HepG2 (cell line): ENCODE measurements at regions not wholly inside any gene's neighbourhood (a gene's known extent, or its start where the extent isn't known, plus 50 kb on each side); places are given as distances from the start of the nearest gene placed in this dataset.

ENCODE experiments used
- ATAC-seq: fragments of 200-7000 bp; cut with Tn5 transposase; 3 replicates; pipeline ENCODE4 v1.9.1; 2020; ENCODE audit warnings: mild to moderate bottlenecking, moderate library complexity
- BruUV-seq: library from RNA; stranded (reverse); fragments of 400-500 nt; replicated peaks from 2 replicates; lab custom pipeline; 2021; lab: Mats Ljungman, UMichigan
- CTCF ChIA-PET: fragments of 300-600 bp; formaldehyde crosslinking; extraction: SDS; loops from one replicate; lab custom pipeline; 2021; ENCODE audit warnings: low total read pairs, inconsistent platforms, low intra/inter-chr PET ratio; lab: Yijun Ruan, JAX
- POLR2A ChIA-PET: fragments of 350-600 bp; sonication (Branson Sonifier 250); formaldehyde crosslinking; loops from one replicate; lab custom pipeline; 2020; ENCODE audit warnings: antibody characterized with exemption, inconsistent platforms; lab: Yijun Ruan, JAX
- DNase-seq: peaks from one replicate; pipeline ENCODE4 v3.0.0-alpha.2; 2015; ENCODE audit warnings: low spot score
- FAIRE-seq: peaks from 3 replicates; lab custom pipeline; 2011; peaks lifted over from hg19 to GRCh38; lab: Jason Lieb, UNC
- H2AFZ ChIP-seq: one replicate; pipeline ENCODE4 v1.6.1; 2011; ENCODE audit warnings: low read length, inconsistent platforms
- H3K27ac ChIP-seq: fragments of 300-600 bp; 3 replicates; pipeline ENCODE4 v1.8.0; 2011; ENCODE audit warnings: mixed run types, mild to moderate bottlenecking, mixed read lengths, low read length, inconsistent platforms; ENCODE audit not compliant: insufficient read depth; ENCODE audit errors: extremely low read length
- H3K27me3 ChIP-seq, 2 experiments: fragments of 200-600 bp in 1 of 2; 2 replicates in 1 of 2; 3 replicates in 1 of 2; pipeline versions ENCODE4 v1.6.0 to v1.8.0; 2011; ENCODE audit warnings: low read length in 2 of 2, mild to moderate bottlenecking in 2 of 2, moderate library complexity in 2 of 2, inconsistent platforms in 1 of 2; ENCODE audit not compliant: insufficient read depth in 2 of 2, control insufficient read depth in 1 of 2
- H3K36me3 ChIP-seq, 2 experiments: fragments of 200-600 bp in 1 of 2; replicated peaks in 1 of 2; 2 replicates in 1 of 2; 3 replicates in 1 of 2; pipeline versions ENCODE4 v1.5.1 to v1.8.0; 2011; ENCODE audit warnings: low read length in 2 of 2, inconsistent platforms in 1 of 2; ENCODE audit not compliant: insufficient read depth in 2 of 2, control insufficient read depth in 1 of 2
- H3K4me1 ChIP-seq: 2 replicates; pipeline ENCODE4 v1.5.1; 2012; ENCODE audit warnings: low read length, inconsistent platforms; ENCODE audit not compliant: insufficient read depth
- H3K4me2 ChIP-seq: 2 replicates; pipeline ENCODE4 v1.6.0; 2011; ENCODE audit warnings: low read depth, low read length, inconsistent platforms
- H3K4me3 ChIP-seq, 3 experiments: fragments of 200-600 bp in 1 of 3; sonication (generic), shearing (Covaris generic) in 1 of 3; replicated peaks in 1 of 3; 2 replicates each; pipeline ENCODE4 v1.5.1; 2011 to 2016; ENCODE audit warnings: low read length in 3 of 3, inconsistent platforms in 2 of 3, low read depth in 2 of 3, mild to moderate bottlenecking in 2 of 3, control low read depth in 1 of 3, mixed read lengths in 1 of 3; ENCODE audit not compliant: insufficient read depth in 1 of 3
- H3K79me2 ChIP-seq: one replicate; pipeline ENCODE4 v1.6.1; 2011; ENCODE audit warnings: low read length, inconsistent platforms; ENCODE audit not compliant: insufficient read depth
- H3K9ac ChIP-seq: 2 replicates; pipeline ENCODE4 v1.6.0; 2011; ENCODE audit warnings: mild to moderate bottlenecking, low read depth, low read length, inconsistent platforms; ENCODE audit not compliant: insufficient read depth
- H3K9me3 ChIP-seq: 2 replicates; pipeline ENCODE4 v1.5.1; 2012; ENCODE audit warnings: mild to moderate bottlenecking, low read length
- H4K20me1 ChIP-seq: 2 replicates; pipeline ENCODE4 v1.6.0; 2011; ENCODE audit warnings: inconsistent platforms, mild to moderate bottlenecking, low read length, moderate library complexity; ENCODE audit not compliant: insufficient read depth
- ATF7 ChIP-seq, 2 experiments: fragments of 450-650 bp in 1 of 2; sonication (generic) in 1 of 2; formaldehyde crosslinking in 1 of 2; IDR thresholded peaks; 2 replicates each; pipeline versions ENCODE4 v1.4.0 to v1.6.1; 2016 to 2020; ENCODE audit warnings: antibody characterized with exemption in 1 of 2, mild to moderate bottlenecking in 1 of 2, missing genetic modification reagents in 1 of 2
- CCDC6 ChIP-seq: sonication (generic); formaldehyde crosslinking; IDR thresholded peaks from 2 replicates; pipeline ENCODE4 v1.8.1; 2022; ENCODE audit warnings: mild to moderate bottlenecking, missing genetic modification reagents, moderate library complexity
- DNMT3B ChIP-seq: conservative IDR thresholded peaks from 2 replicates; pipeline ENCODE4 v1.6.1; 2016; ENCODE audit warnings: missing biosample characterization, control low read depth
- FOXK1 ChIP-seq: sonication (generic); formaldehyde crosslinking; IDR thresholded peaks from 2 replicates; pipeline ENCODE4 v1.4.0; 2020; ENCODE audit warnings: low read depth, missing genetic modification reagents, borderline replicate concordance
- HIVEP1 ChIP-seq: sonication (generic); formaldehyde crosslinking; IDR thresholded peaks from 2 replicates; pipeline ENCODE4 v1.4.0; 2020; ENCODE audit warnings: mild to moderate bottlenecking, missing genetic modification reagents
- HOXA7 ChIP-seq: sonication (generic); formaldehyde crosslinking; IDR thresholded peaks from 2 replicates; pipeline ENCODE4 v1.8.1; 2022; ENCODE audit warnings: mild to moderate bottlenecking, missing genetic modification reagents, moderate library complexity
- ISX ChIP-seq: sonication (generic); formaldehyde crosslinking; conservative IDR thresholded peaks from 2 replicates; pipeline ENCODE4 v1.5.0; 2020; ENCODE audit warnings: missing genetic modification reagents
- KDM2A ChIP-seq: sonication (generic); formaldehyde crosslinking; IDR thresholded peaks from 2 replicates; pipeline ENCODE4 v1.4.0; 2020; ENCODE audit warnings: low read depth, missing genetic modification reagents, borderline replicate concordance
- LCORL ChIP-seq, 2 experiments: fragments of 450-650 bp in 1 of 2; sonication (generic) in 1 of 2; formaldehyde crosslinking in 1 of 2; IDR thresholded peaks; 2 replicates each; pipeline versions ENCODE4 v1.5.0 to v1.6.1; 2017 to 2020; ENCODE audit warnings: antibody characterized with exemption in 1 of 2, missing genetic modification reagents in 1 of 2
- NPAS2 ChIP-seq: sonication (generic); formaldehyde crosslinking; IDR thresholded peaks from 2 replicates; pipeline ENCODE4 v1.8.0; 2022; ENCODE audit warnings: mild to moderate bottlenecking, missing genetic modification reagents, borderline replicate concordance
- TCF7 ChIP-seq: sonication (generic); IDR thresholded peaks from 2 replicates; pipeline ENCODE4 v1.6.1; 2016; ENCODE audit warnings: antibody characterized with exemption, low read depth
- WIZ ChIP-seq: sonication (generic); formaldehyde crosslinking; IDR thresholded peaks from 2 replicates; pipeline ENCODE4 v1.5.1; 2020; ENCODE audit warnings: mild to moderate bottlenecking, missing genetic modification reagents
- ZNF20 ChIP-seq: sonication (generic); formaldehyde crosslinking; IDR thresholded peaks from 2 replicates; pipeline ENCODE4 v1.4.0; 2020; ENCODE audit warnings: mild to moderate bottlenecking, moderate library complexity, missing genetic modification reagents
- ZNF24 ChIP-seq: fragments of 450-650 bp; IDR thresholded peaks from 2 replicates; pipeline ENCODE4 v1.6.1; 2017; ENCODE audit warnings: antibody characterized with exemption, mild to moderate bottlenecking
- ZNF354B ChIP-seq: sonication (generic); formaldehyde crosslinking; IDR thresholded peaks from 2 replicates; pipeline ENCODE4 v1.8.0; 2022; ENCODE audit warnings: mild to moderate bottlenecking, missing genetic modification reagents
- ZNF558 ChIP-seq: sonication (generic); formaldehyde crosslinking; IDR thresholded peaks from 2 replicates; pipeline ENCODE4 v1.9.0; 2022; ENCODE audit warnings: mild to moderate bottlenecking, missing genetic modification reagents, borderline replicate concordance
- ZNF839 ChIP-seq: sonication (generic); formaldehyde crosslinking; IDR thresholded peaks from 2 replicates; pipeline ENCODE4 v1.4.0; 2020; ENCODE audit warnings: missing genetic modification reagents, mild to moderate bottlenecking, borderline replicate concordance
- WGBS: methylation state at CpG from one replicate; pipeline ENCODE4 v1.1.6; 2017; ENCODE audit warnings: low lambda C conversion rate; 5-methylcytosine and 5-hydroxymethylcytosine counted together
- in situ Hi-C: cut with HindIII; loops from 2 replicates; pipeline ENCODE4 v1.10.0; 2017; ENCODE audit warnings: low pct_unique_long_range_greater_than_20kb; ENCODE audit not compliant: extremely low pct_ligation_motif_present
- intact Hi-C: fragments of 100-400 bp; cut with micrococcal nuclease; formaldehyde crosslinking; loops from one replicate; pipeline ENCODE4 v1.10.0; 2022; ENCODE audit not compliant: unreplicated experiment
- TF ChIP-seq, protein P1 (sequence below): sonication (generic); formaldehyde crosslinking; IDR thresholded peaks from 2 replicates; pipeline ENCODE4 v1.4.0; 2020; ENCODE audit warnings: mild to moderate bottlenecking, missing genetic modification reagents
- TF ChIP-seq, protein P2 (sequence below): sonication (generic); formaldehyde crosslinking; IDR thresholded peaks from 2 replicates; pipeline ENCODE4 v1.4.0; 2020; ENCODE audit warnings: mild to moderate bottlenecking, low read depth, missing genetic modification reagents
- TF ChIP-seq, protein P3 (sequence below): sonication (generic); formaldehyde crosslinking; IDR thresholded peaks from 2 replicates; pipeline ENCODE4 v1.8.0; 2022; ENCODE audit warnings: low read depth, missing genetic modification reagents

DNA sequence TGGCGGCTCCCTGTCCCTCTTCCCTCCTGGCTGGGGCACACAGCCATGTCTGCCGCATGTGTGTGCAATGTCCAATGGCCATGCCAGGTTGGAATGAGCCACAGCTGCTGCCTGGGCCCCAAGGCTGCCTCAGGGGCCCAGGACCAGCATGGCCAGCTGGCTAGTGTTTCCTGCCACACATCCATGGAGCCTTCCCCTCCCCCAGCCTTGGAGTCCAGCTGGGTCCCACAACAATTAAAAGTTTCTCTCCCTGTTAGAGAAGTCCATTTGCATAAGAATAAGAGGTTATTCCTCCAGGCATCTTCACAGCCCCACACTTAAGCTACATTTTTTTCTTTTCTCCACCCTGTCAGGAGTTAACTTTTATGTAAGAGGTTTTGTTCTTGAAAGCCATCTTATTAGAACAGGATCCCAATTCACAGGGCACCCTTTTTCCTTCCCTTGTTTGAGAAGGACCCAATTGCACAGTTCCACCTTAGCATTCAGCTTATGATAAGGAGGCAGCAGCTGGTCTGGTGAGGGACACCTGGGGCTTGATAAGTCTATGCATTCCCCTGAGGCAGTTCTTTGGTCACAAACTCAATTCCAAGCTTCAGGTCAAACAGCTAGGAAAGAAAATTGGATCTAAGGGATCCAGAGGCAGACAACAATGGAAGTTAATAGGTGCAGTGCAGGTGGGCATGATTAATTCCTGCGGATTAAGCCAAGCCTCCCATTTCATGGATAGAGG is 963.3 kb upstream of the GRIA3 start:
- Histone ChIP-seq H4K20me1 (no peaks in the 10 kb centered on the region), H3K79me2 (no peaks in the 10 kb centered on the region), H3K4me2 (no peak overlapping the region), H3K9ac (no peak overlapping the region), H3K4me3 (no peak overlapping the region), H3K27me3 (no peaks in the 10 kb centered on the region), H3K9me3 (no peaks in the 10 kb centered on the region), H3K36me3 (no peaks in the 10 kb centered on the region), H3K4me1 (no peaks in the 10 kb centered on the region), H3K27ac (no peak overlapping the region), H2AFZ (no peak overlapping the region)
- ChIA-PET POLR2A (no interaction called here), CTCF (no interaction called here)
- no peak for ATAC-seq
- intact Hi-C loops (no loop called here), in situ Hi-C loops (no loop called here)
- no TSS peak for BruUV-seq
- DNase-seq: no peak
- TF ChIP-seq ZNF839 (CRISPR knock-in tag) (no peak), ISX (CRISPR knock-in tag) (no peak), LCORL (IDR thresholded peaks at IDR 0.05) (no peak), LCORL (CRISPR knock-in tag; IDR thresholded peaks at IDR 0.05) (no peak), WIZ (CRISPR knock-in tag) (no peak), ZNF354B (no peak), ZNF20 (CRISPR knock-in tag) (no peak), ATF7 (IDR thresholded peaks at IDR 0.05) (no peak), ATF7 (CRISPR knock-in tag; IDR thresholded peaks at IDR 0.05) (no peak), HOXA7 (CRISPR knock-in tag) (no peak), KDM2A (no peak), HIVEP1 (CRISPR knock-in tag) (no peak), DNMT3B (CRISPR knock-in tag) (no peak), ZNF24 (no peak), ZNF558 (CRISPR knock-in tag) (no peak), FOXK1 (no peak), TCF7 (no peak), NPAS2 (CRISPR knock-in tag) (no peak), CCDC6 (CRISPR knock-in tag) (no peak)
- TF ChIP-seq, protein P1, sequence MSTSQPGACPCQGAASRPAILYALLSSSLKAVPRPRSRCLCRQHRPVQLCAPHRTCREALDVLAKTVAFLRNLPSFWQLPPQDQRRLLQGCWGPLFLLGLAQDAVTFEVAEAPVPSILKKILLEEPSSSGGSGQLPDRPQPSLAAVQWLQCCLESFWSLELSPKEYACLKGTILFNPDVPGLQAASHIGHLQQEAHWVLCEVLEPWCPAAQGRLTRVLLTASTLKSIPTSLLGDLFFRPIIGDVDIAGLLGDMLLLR (CRISPR knock-in tag): no peak
- TF ChIP-seq, protein P2, sequence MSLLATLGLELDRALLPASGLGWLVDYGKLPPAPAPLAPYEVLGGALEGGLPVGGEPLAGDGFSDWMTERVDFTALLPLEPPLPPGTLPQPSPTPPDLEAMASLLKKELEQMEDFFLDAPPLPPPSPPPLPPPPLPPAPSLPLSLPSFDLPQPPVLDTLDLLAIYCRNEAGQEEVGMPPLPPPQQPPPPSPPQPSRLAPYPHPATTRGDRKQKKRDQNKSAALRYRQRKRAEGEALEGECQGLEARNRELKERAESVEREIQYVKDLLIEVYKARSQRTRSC: no peak
- TF ChIP-seq, protein P3, sequence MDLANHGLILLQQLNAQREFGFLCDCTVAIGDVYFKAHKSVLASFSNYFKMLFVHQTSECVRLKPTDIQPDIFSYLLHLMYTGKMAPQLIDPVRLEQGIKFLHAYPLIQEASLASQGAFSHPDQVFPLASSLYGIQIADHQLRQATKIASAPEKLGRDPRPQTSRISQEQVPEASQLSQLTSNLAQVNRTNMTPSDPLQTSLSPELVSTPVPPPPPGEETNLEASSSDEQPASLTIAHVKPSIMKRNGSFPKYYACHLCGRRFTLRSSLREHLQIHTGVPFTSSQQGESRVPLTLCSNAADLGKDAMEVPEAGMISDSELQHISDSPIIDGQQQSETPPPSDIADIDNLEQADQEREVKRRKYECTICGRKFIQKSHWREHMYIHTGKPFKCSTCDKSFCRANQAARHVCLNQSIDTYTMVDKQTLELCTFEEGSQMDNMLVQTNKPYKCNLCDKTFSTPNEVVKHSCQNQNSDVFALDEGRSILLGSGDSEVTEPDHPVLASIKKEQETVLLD: no peak
- 0% methylated on average over 2 of the region's 3 CpGs for WGBS
- FAIRE-seq: no peak
